HCT116 (cell line): ENCODE measurements at regions not wholly inside any gene's neighbourhood (a gene's known extent, or its start where the extent isn't known, plus 50 kb on each side); places are given as distances from the start of the nearest gene placed in this dataset.

Experiments used
- ATAC-seq: fragments of 200-7000 bp; cut with Tn5 transposase; 2 replicates; pipeline ENCODE4 v1.9.1; 2020; ENCODE audit warnings: mild to moderate bottlenecking, moderate library complexity
- BruUV-seq: library from RNA; stranded (reverse); fragments of 400-500 nt; replicated peaks from 2 replicates; lab custom pipeline; 2021; lab: Mats Ljungman, UMichigan
- CTCF ChIA-PET: fragments of 300-600 bp; sonication (Branson Sonifier 250); formaldehyde crosslinking; loops from one replicate; lab custom pipeline; 2021; ENCODE audit warnings: antibody characterized with exemption; lab: Charles Lee
- POLR2A ChIA-PET: fragments of 300-600, 350-600 bp; sonication (Branson Sonifier 250); formaldehyde crosslinking; loops from one replicate; lab custom pipeline; 2021; ENCODE audit warnings: antibody characterized with exemption; lab: Charles Lee
- RAD21 ChIA-PET, 2 experiments: fragments of 300-600 bp; sonication (Branson Sonifier 250); formaldehyde crosslinking; loops; one replicate each; lab custom pipeline; 2023; ENCODE audit warnings: low total read pairs in 2 of 2; ENCODE audit not compliant: uncharacterized antibody in 2 of 2, unreplicated experiment in 2 of 2, low non-redundant PET in 1 of 2; lab: Charles Lee
- DNase-seq: peaks from one replicate; pipeline ENCODE4 v3.0.0-alpha.2; 2010; ENCODE audit warnings: low read depth, low spot score
- H2AFZ ChIP-seq: fragments of 200-600 bp; shearing (Covaris generic), sonication (generic); 2 replicates; pipeline ENCODE4 v1.6.1; 2017; ENCODE audit warnings: low read depth, mixed run types, mixed read lengths, antibody characterized with exemption, low read length; ENCODE audit not compliant: poor library complexity, severe bottlenecking
- H3K27ac ChIP-seq: 2 replicates; pipeline ENCODE4 v1.5.1; 2012; ENCODE audit warnings: low read depth, low read length
- H3K27me3 ChIP-seq: fragments of 200-600 bp; sonication (generic); 2 replicates; pipeline ENCODE4 v1.6.1; 2016; ENCODE audit warnings: mixed run types, low read length, mixed read lengths; ENCODE audit not compliant: insufficient read depth
- H3K36me3 ChIP-seq, 2 experiments: fragments of 200-500 bp in 1 of 2; fragments of 200-600 bp in 1 of 2; sonication (Bioruptor generic) in 1 of 2; sonication (generic) in 1 of 2; 2 replicates each; pipeline versions ENCODE4 v1.5.1 to v1.6.1; 2014 to 2016; ENCODE audit warnings: low read length in 2 of 2, inconsistent platforms in 1 of 2, mixed read lengths in 1 of 2, mixed run types in 1 of 2; ENCODE audit not compliant: insufficient read depth in 2 of 2, control insufficient read depth in 1 of 2
- H3K4me1 ChIP-seq, 2 experiments: fragments of 200-600 bp in 1 of 2; sonication (generic) in 1 of 2; 2 replicates each; pipeline versions ENCODE4 v1.5.1 to v1.6.1; 2012 to 2017; ENCODE audit warnings: low read length in 2 of 2, inconsistent platforms in 1 of 2, mild to moderate bottlenecking in 1 of 2, mixed read lengths in 1 of 2, mixed run types in 1 of 2, moderate library complexity in 1 of 2; ENCODE audit not compliant: insufficient read depth in 2 of 2, control insufficient read depth in 1 of 2
- H3K4me2 ChIP-seq: fragments of 200-600 bp; sonication (generic); 2 replicates; pipeline ENCODE4 v1.6.1; 2017; ENCODE audit warnings: mixed run types, low read length, mixed read lengths
- H3K4me3 ChIP-seq, 2 experiments: fragments of 200-600 bp in 1 of 2; sonication (generic) in 1 of 2; replicated peaks in 1 of 2; 2 replicates each; pipeline ENCODE4 v1.5.1; 2011 to 2016; ENCODE audit warnings: low read length in 2 of 2, control low read depth in 1 of 2, low read depth in 1 of 2, mild to moderate bottlenecking in 1 of 2, mixed read lengths in 1 of 2, mixed run types in 1 of 2
- H3K79me2 ChIP-seq: fragments of 200-600 bp; sonication (generic); 2 replicates; pipeline ENCODE4 v1.6.1; 2017; ENCODE audit warnings: mild to moderate bottlenecking, mixed run types, low read length, moderate library complexity, mixed read lengths; ENCODE audit not compliant: insufficient read depth
- H3K9ac ChIP-seq: fragments of 200-600 bp; sonication (generic); 2 replicates; pipeline ENCODE4 v1.6.1; 2016; ENCODE audit warnings: low read length, mixed read lengths
- H3K9me2 ChIP-seq: fragments of 200-600 bp; sonication (generic), shearing (Covaris generic); 2 replicates; pipeline ENCODE4 v1.6.1; 2017; ENCODE audit warnings: mixed run types, mild to moderate bottlenecking, moderate library complexity; ENCODE audit not compliant: insufficient read depth
- H3K9me3 ChIP-seq, 2 experiments: fragments of 200-500 bp in 1 of 2; fragments of 200-600 bp in 1 of 2; sonication (Bioruptor generic) in 1 of 2; sonication (generic) in 1 of 2; 2 replicates each; pipeline ENCODE4 v1.6.1; 2014 to 2017; ENCODE audit warnings: low read length in 2 of 2, mixed read lengths in 2 of 2, inconsistent platforms in 1 of 2, low read depth in 1 of 2, mild to moderate bottlenecking in 1 of 2, mixed run types in 1 of 2, moderate library complexity in 1 of 2; ENCODE audit not compliant: control insufficient read depth in 1 of 2, insufficient read depth in 1 of 2
- H4K20me1 ChIP-seq: fragments of 200-600 bp; sonication (generic), shearing (Covaris generic); 2 replicates; pipeline ENCODE4 v1.6.1; 2017; ENCODE audit warnings: mixed run types, mild to moderate bottlenecking, moderate library complexity; ENCODE audit not compliant: insufficient read depth
- CEBPB ChIP-seq: IDR thresholded peaks from 2 replicates; pipeline ENCODE4 v1.6.1; 2012; ENCODE audit warnings: low read depth
- EGR1 ChIP-seq: IDR thresholded peaks from 2 replicates; pipeline ENCODE4 v1.6.1; 2012; ENCODE audit warnings: low read depth
- ELF1 ChIP-seq: IDR thresholded peaks from 2 replicates; pipeline ENCODE4 v1.6.1; 2012; ENCODE audit warnings: low read depth, borderline replicate concordance
- EZH2 ChIP-seq: fragments of 200-600 bp; sonication (generic); IDR thresholded peaks from 2 replicates; pipeline ENCODE4 v1.6.1; 2017; ENCODE audit warnings: antibody characterized with exemption, mixed run types
- EZH2phosphoT487 ChIP-seq: fragments of 200-600 bp; IDR thresholded peaks from 2 replicates; pipeline ENCODE4 v1.6.1; 2018; ENCODE audit warnings: antibody characterized with exemption, borderline replicate concordance
- FOSL1 ChIP-seq: IDR thresholded peaks from 2 replicates; pipeline ENCODE4 v1.6.1; 2012; ENCODE audit warnings: low read depth
- POLR2A ChIP-seq: IDR thresholded peaks from 2 replicates; pipeline ENCODE4 v1.7.0; 2011; ENCODE audit warnings: borderline replicate concordance; ENCODE audit not compliant: insufficient read depth, insufficient read length; ENCODE audit errors: extremely low read depth
- RAD21 ChIP-seq: IDR thresholded peaks from 2 replicates; pipeline ENCODE4 v1.6.1; 2012; ENCODE audit warnings: low read depth, mild to moderate bottlenecking
- SRF ChIP-seq: IDR thresholded peaks from 2 replicates; pipeline ENCODE4 v1.6.1; 2012; ENCODE audit warnings: low read depth
- TCF7L2 ChIP-seq: IDR thresholded peaks from 2 replicates; pipeline ENCODE4 v1.7.0; 2011; ENCODE audit warnings: borderline replicate concordance, inconsistent platforms; ENCODE audit not compliant: insufficient read depth, insufficient read length; ENCODE audit errors: extremely low read depth
- YY1 ChIP-seq: IDR thresholded peaks from 2 replicates; pipeline ENCODE4 v1.6.1; 2011; ENCODE audit warnings: low read length, low read depth, moderate library complexity, mild to moderate bottlenecking; ENCODE audit not compliant: insufficient replicate concordance; ENCODE audit errors: extremely low read depth
- ZBTB33 ChIP-seq: IDR thresholded peaks from 2 replicates; pipeline ENCODE4 v1.6.1; 2011; ENCODE audit warnings: mild to moderate bottlenecking, low read length, moderate library complexity; ENCODE audit not compliant: insufficient replicate concordance; ENCODE audit errors: extremely low read depth
- ZFX ChIP-seq: fragments of 450-650 bp; IDR thresholded peaks from 2 replicates; pipeline ENCODE4 v1.6.1; 2017
- ZNF274 ChIP-seq: fragments of 200-500 bp; sonication (Bioruptor generic); IDR thresholded peaks from 2 replicates; pipeline ENCODE4 v1.6.1; 2014; ENCODE audit warnings: mild to moderate bottlenecking, low read depth, low read length, inconsistent platforms
- intact Hi-C: fragments of 100-400 bp; cut with micrococcal nuclease; formaldehyde crosslinking; loops from 2 replicates; pipeline ENCODE4 v1.10.0; 2022
- TF ChIP-seq, protein P1 (sequence below), 3 experiments: fragments of 200-600 bp in 1 of 3; sonication (generic) in 1 of 3; IDR thresholded peaks in 2 of 3; conservative IDR thresholded peaks in 1 of 3; 2 replicates each; pipeline ENCODE4 v1.5.1; 2012 to 2017; ENCODE audit warnings: low read depth in 2 of 3, low read length in 2 of 3, antibody characterized with exemption in 1 of 3, borderline replicate concordance in 1 of 3, control low read depth in 1 of 3, mild to moderate bottlenecking in 1 of 3, mixed read lengths in 1 of 3, mixed run types in 1 of 3, moderate library complexity in 1 of 3; ENCODE audit not compliant: insufficient read depth in 1 of 3
- TF ChIP-seq, protein P2 (sequence below): IDR thresholded peaks from 2 replicates; pipeline ENCODE4 v1.6.1; 2012

- CTCF ChIA-PET: no interaction called here
- no peak overlapping the region for H2AFZ ChIP-seq
- H3K4me3 ChIP-seq: no peak overlapping the region
- no peaks in the 10 kb centered on the region for H3K9me3 ChIP-seq
- H3K4me2 ChIP-seq: no peak overlapping the region
- ATAC-seq (no peak), DNase-seq (no peak)
- H3K4me1 ChIP-seq: no peaks in the 10 kb centered on the region
- H4K20me1 ChIP-seq: no peaks in the 10 kb centered on the region
- POLR2A ChIA-PET: no interaction called here
- TF ChIP-seq, protein P1, sequence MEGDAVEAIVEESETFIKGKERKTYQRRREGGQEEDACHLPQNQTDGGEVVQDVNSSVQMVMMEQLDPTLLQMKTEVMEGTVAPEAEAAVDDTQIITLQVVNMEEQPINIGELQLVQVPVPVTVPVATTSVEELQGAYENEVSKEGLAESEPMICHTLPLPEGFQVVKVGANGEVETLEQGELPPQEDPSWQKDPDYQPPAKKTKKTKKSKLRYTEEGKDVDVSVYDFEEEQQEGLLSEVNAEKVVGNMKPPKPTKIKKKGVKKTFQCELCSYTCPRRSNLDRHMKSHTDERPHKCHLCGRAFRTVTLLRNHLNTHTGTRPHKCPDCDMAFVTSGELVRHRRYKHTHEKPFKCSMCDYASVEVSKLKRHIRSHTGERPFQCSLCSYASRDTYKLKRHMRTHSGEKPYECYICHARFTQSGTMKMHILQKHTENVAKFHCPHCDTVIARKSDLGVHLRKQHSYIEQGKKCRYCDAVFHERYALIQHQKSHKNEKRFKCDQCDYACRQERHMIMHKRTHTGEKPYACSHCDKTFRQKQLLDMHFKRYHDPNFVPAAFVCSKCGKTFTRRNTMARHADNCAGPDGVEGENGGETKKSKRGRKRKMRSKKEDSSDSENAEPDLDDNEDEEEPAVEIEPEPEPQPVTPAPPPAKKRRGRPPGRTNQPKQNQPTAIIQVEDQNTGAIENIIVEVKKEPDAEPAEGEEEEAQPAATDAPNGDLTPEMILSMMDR (IDR thresholded peaks at IDR 0.05 in 2 of 3, conservative IDR thresholded peaks at IDR 0.05 in 1 of 3; ENCODE audit: borderline replicate concordance in 1 of 3, insufficient read depth in 1 of 3, low read depth in 2 of 3, low read length in 2 of 3): no peak
- no peak for TF ChIP-seq CEBPB
- TF ChIP-seq FOSL1: no peak
- no peak for TF ChIP-seq ELF1
- TF ChIP-seq EZH2: no peak
- TF ChIP-seq ZNF274: no peak
- TF ChIP-seq, protein P2, sequence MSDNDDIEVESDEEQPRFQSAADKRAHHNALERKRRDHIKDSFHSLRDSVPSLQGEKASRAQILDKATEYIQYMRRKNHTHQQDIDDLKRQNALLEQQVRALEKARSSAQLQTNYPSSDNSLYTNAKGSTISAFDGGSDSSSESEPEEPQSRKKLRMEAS: no peak
- TF ChIP-seq POLR2A: no peak
- TF ChIP-seq TCF7L2: no peak
- TF ChIP-seq SRF: no peak
- no peak for TF ChIP-seq YY1
- TF ChIP-seq EZH2phosphoT487: no peak
- no peak for TF ChIP-seq RAD21
- TF ChIP-seq ZFX: no peak
- TF ChIP-seq ZBTB33: no peak
- TF ChIP-seq EGR1: no peak
- H3K9ac ChIP-seq: no peak overlapping the region
- BruUV-seq: no TSS peak
- no peak overlapping the region for H3K27ac ChIP-seq
- no peaks in the 10 kb centered on the region for H3K79me2 ChIP-seq
- intact Hi-C loops: no loop called here
- no peaks in the 10 kb centered on the region for H3K36me3 ChIP-seq
- no peaks in the 10 kb centered on the region for H3K9me2 ChIP-seq
- RAD21 ChIA-PET: no interaction called here
- no peaks in the 10 kb centered on the region for H3K27me3 ChIP-seq
Observed at GRCh38 chr2:128438091-128438490, 119.4 kb upstream of the HS6ST1 start.
